Prostate gland (tissue), 2 donors: ENCODE measurements at regions not wholly inside any gene's neighbourhood (a gene's known extent, or its start where the extent isn't known, plus 50 kb on each side); places are given as distances from the start of the nearest gene placed in this dataset.

Experiments
- DNase-seq: peaks from one replicate; pipeline ENCODE4 v3.0.0-alpha.2; 2019; ENCODE audit warnings: low spot score
- H3K27ac ChIP-seq, 2 donors: fragments of 200-600 bp; sonication (generic); 2 replicates each; pipeline ENCODE4 v1.5.1; 2017 to 2019
- H3K27me3 ChIP-seq: fragments of 200-600 bp; sonication (generic); replicated peaks from 2 replicates; pipeline ENCODE4 v1.5.1; 2019; ENCODE audit not compliant: insufficient read depth
- H3K36me3 ChIP-seq, 2 donors: fragments of 200-600 bp; sonication (generic); 1 replicate in 1 of 2; 2 replicates in 1 of 2; pipeline versions ENCODE4 v1.5.1 to v1.8.1; 2017 to 2019
- H3K4me1 ChIP-seq: fragments of 200-600 bp; sonication (generic); replicated peaks from 2 replicates; pipeline ENCODE4 v1.5.1; 2019
- H3K4me3 ChIP-seq, 2 donors: fragments of 200-600 bp; sonication (generic); 2 replicates each; pipeline ENCODE4 v1.5.1; 2017 to 2019
- H3K9me3 ChIP-seq: fragments of 200-600 bp; sonication (generic); 2 replicates; pipeline ENCODE4 v1.5.1; 2017
- POLR2A ChIP-seq: fragments of 450-650 bp; IDR thresholded peaks from one replicate; pipeline ENCODE4 v1.6.1; 2016; ENCODE audit warnings: antibody characterized with exemption, mild to moderate bottlenecking
- POLR2AphosphoS5 ChIP-seq: sonication (generic); formaldehyde crosslinking; IDR thresholded peaks from one replicate; pipeline ENCODE4 v1.6.1; 2017; ENCODE audit warnings: antibody characterized with exemption
- WGBS: methylation state at CpG from one replicate; pipeline ENCODE4 v1.1.5; 2018; 5-methylcytosine and 5-hydroxymethylcytosine counted together
- intact Hi-C: fragments of 100-400 bp; cut with DNase I; formaldehyde crosslinking; loops from one replicate; pipeline ENCODE4 v1.14.2; 2022
- TF ChIP-seq, protein P1 (sequence below), 4 experiments: fragments of 200-600 bp in 2 of 4; fragments of 450-650 bp in 2 of 4; sonication (generic) in 2 of 4; IDR thresholded peaks; 1 replicate in 3 of 4; 2 replicates in 1 of 4; pipeline ENCODE4 v1.5.1; 2016 to 2019; ENCODE audit warnings: antibody characterized with exemption in 4 of 4, mild to moderate bottlenecking in 2 of 4, moderate library complexity in 2 of 4

- Histone ChIP-seq H3K27me3 (no peaks in the 10 kb centered on the region), H3K4me1 (no peaks in the 10 kb centered on the region), H3K4me3 (no peak overlapping the region), H3K27ac (no peak overlapping the region), H3K9me3 (no peaks in the 10 kb centered on the region), H3K36me3 (no peaks in the 10 kb centered on the region)
- DNase-seq = no peak
- intact Hi-C loops = no loop called here
- no peak for TF ChIP-seq POLR2A
- TF ChIP-seq POLR2AphosphoS5 = no peak
- TF ChIP-seq, protein P1, sequence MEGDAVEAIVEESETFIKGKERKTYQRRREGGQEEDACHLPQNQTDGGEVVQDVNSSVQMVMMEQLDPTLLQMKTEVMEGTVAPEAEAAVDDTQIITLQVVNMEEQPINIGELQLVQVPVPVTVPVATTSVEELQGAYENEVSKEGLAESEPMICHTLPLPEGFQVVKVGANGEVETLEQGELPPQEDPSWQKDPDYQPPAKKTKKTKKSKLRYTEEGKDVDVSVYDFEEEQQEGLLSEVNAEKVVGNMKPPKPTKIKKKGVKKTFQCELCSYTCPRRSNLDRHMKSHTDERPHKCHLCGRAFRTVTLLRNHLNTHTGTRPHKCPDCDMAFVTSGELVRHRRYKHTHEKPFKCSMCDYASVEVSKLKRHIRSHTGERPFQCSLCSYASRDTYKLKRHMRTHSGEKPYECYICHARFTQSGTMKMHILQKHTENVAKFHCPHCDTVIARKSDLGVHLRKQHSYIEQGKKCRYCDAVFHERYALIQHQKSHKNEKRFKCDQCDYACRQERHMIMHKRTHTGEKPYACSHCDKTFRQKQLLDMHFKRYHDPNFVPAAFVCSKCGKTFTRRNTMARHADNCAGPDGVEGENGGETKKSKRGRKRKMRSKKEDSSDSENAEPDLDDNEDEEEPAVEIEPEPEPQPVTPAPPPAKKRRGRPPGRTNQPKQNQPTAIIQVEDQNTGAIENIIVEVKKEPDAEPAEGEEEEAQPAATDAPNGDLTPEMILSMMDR (IDR thresholded peaks at IDR 0.05) = no peak
- WGBS = 69% methylated on average over 6 of the region's 6 CpGs
Measured at GRCh38 chr4:181468451-181468850, 774.8 kb upstream of the TENM3 start.

DNA sequence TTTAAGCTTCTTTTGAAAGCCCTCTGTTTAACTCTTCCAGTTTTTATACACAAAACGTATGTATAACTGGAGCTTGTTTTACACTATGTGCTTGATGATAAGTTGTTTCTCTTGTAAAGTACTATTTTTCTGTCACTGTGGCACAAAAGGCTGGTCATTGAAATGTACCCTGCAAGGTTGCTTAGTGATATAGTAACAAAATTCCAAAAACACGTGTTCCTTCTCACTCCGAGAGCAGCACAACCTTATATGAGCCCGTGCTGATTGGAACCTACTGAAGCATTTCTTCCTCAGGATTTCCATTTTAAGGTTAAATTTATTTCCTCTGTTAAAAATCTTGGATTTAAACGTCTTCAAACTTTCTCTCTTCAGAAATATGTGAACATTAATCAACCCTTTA, 772.9 kb upstream of the TENM3 start:
- Histone ChIP-seq H3K27ac (no peak overlapping the region), H3K4me3 (no peak overlapping the region), H3K36me3 (no peaks in the 10 kb centered on the region), H3K27me3 (no peaks in the 10 kb centered on the region), H3K9me3 (no peaks in the 10 kb centered on the region), H3K4me1 (no peaks in the 10 kb centered on the region)
- TF ChIP-seq, protein P1 (IDR thresholded peaks at IDR 0.05) = no peak
- TF ChIP-seq POLR2A (no peak), POLR2AphosphoS5 (no peak)
- no peak for DNase-seq
- intact Hi-C loops = no loop called here
- WGBS = 35% methylated on average over 5 of the region's 5 CpGs

DNA sequence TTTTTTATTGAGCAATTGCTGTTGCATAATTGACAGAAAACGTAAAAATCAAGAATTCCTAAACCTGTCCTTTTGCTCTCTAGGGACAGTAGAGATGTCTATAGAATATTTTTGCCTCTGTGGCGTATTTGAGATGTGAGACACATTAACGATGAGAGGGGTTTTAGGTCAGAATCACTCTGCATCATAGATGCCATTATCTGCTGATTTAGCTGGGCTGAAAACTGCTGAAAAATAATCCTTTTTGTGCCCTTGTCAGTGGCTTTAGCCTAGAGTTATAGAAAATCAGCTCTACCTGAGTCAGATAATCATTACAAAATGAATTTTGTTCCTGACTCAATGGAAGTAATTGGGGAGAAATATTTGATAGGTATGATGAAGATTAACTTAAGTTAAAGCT, 767.8 kb upstream of the TENM3 start:
- no peak overlapping the region for H3K4me3 ChIP-seq
- H3K27me3 ChIP-seq = no peaks in the 10 kb centered on the region
- no peaks in the 10 kb centered on the region for H3K4me1 ChIP-seq
- no peak for DNase-seq
- WGBS = 71% methylated on average over 3 of the region's 3 CpGs
- no peaks in the 10 kb centered on the region for H3K9me3 ChIP-seq
- intact Hi-C loops = no loop called here
- no peak overlapping the region for H3K27ac ChIP-seq
- TF ChIP-seq, protein P1 (IDR thresholded peaks at IDR 0.05) = no peak
- TF ChIP-seq POLR2A (no peak), POLR2AphosphoS5 (no peak)
- no peaks in the 10 kb centered on the region for H3K36me3 ChIP-seq

DNA sequence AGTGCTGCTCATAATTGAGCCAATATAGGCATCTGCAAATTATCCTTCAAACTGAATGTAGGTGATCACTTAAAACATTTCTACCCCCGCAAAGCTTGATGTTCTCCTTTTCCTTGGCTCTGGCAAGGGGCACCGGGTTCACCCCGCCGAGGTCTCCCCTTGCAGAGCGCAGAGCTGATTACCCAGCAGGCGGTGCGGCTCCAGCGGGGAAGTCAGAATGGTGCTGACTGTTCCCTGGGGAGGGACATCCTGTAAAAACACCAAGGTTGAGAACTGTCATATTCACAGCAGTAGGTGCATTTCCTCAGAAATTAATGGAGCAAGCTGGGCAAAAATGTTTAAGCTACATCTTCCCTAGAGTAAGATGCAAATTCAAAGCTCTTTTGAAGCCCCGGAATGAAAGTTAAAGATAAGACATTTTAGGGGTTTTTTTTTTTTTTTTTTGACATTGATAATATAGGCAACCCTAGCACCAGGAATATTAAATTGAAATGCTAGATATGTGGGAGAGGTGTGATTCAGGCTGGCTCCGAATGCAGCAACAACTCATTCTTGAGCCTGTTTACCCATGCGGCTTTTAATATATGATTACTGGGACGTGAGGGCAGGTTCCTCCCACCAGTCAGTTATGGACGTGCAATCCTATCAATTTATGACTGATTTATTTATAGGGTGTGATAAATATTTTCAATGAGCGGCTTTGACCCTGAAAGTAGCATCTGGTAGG, 767.3 kb upstream of the TENM3 start:
- no peaks in the 10 kb centered on the region for H3K27me3 ChIP-seq
- intact Hi-C loops = no loop called here
- TF ChIP-seq POLR2AphosphoS5 (no peak), POLR2A (no peak)
- TF ChIP-seq, protein P1 (IDR thresholded peaks at IDR 0.05) = no peak
- H3K9me3 ChIP-seq = no peaks in the 10 kb centered on the region
- no peaks in the 10 kb centered on the region for H3K4me1 ChIP-seq
- WGBS = 44% methylated on average over 14 of the region's 14 CpGs
- H3K27ac ChIP-seq = no peak overlapping the region
- no peaks in the 10 kb centered on the region for H3K36me3 ChIP-seq
- DNase-seq = no peak
- no peak overlapping the region for H3K4me3 ChIP-seq

- Histone ChIP-seq H3K27ac (no peak overlapping the region), H3K27me3 (no peaks in the 10 kb centered on the region), H3K9me3 (no peaks in the 10 kb centered on the region), H3K4me3 (no peak overlapping the region), H3K36me3 (no peaks in the 10 kb centered on the region), H3K4me1 (no peaks in the 10 kb centered on the region)
- intact Hi-C loops = no loop called here
- DNase-seq = no peak
- WGBS = 41% methylated on average over 2 of the region's 2 CpGs
- TF ChIP-seq POLR2A (no peak), POLR2AphosphoS5 (no peak)
- TF ChIP-seq, protein P1 (IDR thresholded peaks at IDR 0.05) = no peak
Measured at GRCh38 chr4:181476508-181476890, 766.7 kb upstream of the TENM3 start.
